ENCODE measurements at regions not wholly inside any gene's neighbourhood (a gene's known extent, or its start where the extent isn't known, plus 50 kb on each side); places are given as distances from the start of the nearest gene placed in this dataset.
"Not testable (repeated sequence)": the region's sequence is repeated elsewhere in the genome, so short reads cannot be mapped to it uniquely, and the experiment has no call there.

- DNase-seq (ENCODE audit: low read depth in 4 of 4, low spot score in 3 of 4) = no peak
These were observed 68.3 kb downstream of the DYRK2 start for GRCh38 chr12:67716817-67717216.

- DNase-seq (ENCODE audit: low read depth in 4 of 4, low spot score in 3 of 4) = not testable (repeated sequence)
These were observed 70.8 kb downstream of the DYRK2 start for GRCh38 chr12:67719303-67719702.

GRCh38 chr12:67720351-67720856 is 71.9 kb downstream of the DYRK2 start:
- no peak for DNase-seq (ENCODE audit: low read depth in 4 of 4, low spot score in 3 of 4)

DNA sequence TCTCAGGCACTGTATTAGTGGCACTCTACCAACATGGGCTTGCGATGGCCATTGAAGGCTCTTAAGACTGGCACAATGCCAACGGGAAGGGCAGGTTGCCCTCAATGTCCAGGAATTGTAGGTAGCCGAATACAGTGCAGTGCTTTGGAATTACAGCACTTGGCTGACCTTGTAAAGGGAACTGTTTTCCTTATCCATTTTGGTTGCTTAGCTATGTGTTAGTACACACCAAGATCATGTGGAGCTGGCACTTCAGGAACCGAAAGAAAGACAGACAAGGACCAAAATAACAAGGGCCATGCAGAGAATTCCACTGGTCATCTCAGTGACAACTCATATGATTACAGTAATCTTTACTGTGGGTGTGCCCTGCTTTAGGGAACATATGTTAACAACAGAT is 72.7 kb downstream of the DYRK2 start:
- no peak for DNase-seq (ENCODE audit: low read depth in 4 of 4, low spot score in 3 of 4)

- no peak for DNase-seq (ENCODE audit: low read depth in 4 of 4, low spot score in 3 of 4)
These were observed 73.8 kb downstream of the DYRK2 start for GRCh38 chr12:67722296-67722695.

- no peak for DNase-seq (ENCODE audit: low read depth in 4 of 4, low spot score in 3 of 4)
These were observed 78.3 kb downstream of the DYRK2 start for GRCh38 chr12:67726868-67727267.

GRCh38 chr12:67727702-67728666 is 79.4 kb downstream of the DYRK2 start:
- no peak for DNase-seq (ENCODE audit: low read depth in 4 of 4, low spot score in 3 of 4)

GRCh38 chr12:67732857-67733256 is 84.3 kb downstream of the DYRK2 start:
- DNase-seq (ENCODE audit: low read depth in 4 of 4, low spot score in 3 of 4) = no peak

DNA sequence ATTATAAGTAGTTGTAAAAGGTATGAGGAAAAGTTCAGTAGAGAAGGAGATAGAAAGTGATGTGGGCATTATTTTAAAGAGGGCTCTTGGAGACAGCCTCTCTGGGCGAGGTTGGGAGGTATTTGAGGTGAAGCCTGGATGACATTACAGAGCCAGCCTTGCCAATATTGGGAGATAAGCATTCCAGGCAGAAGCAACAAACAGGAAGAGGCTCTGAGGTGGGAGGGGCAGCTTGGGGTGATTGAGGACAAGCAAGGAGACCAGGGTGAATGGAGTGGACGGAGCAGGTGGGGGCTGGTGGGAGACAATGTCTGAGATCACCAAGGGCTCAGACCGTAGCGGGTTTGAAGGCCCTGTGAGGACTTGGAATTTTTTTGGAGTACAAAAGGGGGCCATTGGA is 87.3 kb downstream of the DYRK2 start:
- DNase-seq (ENCODE audit: low read depth in 4 of 4, low spot score in 3 of 4) = no peak

- no peak for DNase-seq (ENCODE audit: low read depth in 4 of 4, low spot score in 3 of 4)
These were observed 92.2 kb downstream of the DYRK2 start for GRCh38 chr12:67740711-67741110.

- DNase-seq (ENCODE audit: low read depth in 4 of 4, low spot score in 3 of 4) = no peak
These were observed 92.7 kb downstream of the DYRK2 start for GRCh38 chr12:67741270-67741669.

- no peak for DNase-seq (ENCODE audit: low read depth in 4 of 4, low spot score in 3 of 4)
These were observed 93.9 kb downstream of the DYRK2 start for GRCh38 chr12:67742461-67742860.

DNA sequence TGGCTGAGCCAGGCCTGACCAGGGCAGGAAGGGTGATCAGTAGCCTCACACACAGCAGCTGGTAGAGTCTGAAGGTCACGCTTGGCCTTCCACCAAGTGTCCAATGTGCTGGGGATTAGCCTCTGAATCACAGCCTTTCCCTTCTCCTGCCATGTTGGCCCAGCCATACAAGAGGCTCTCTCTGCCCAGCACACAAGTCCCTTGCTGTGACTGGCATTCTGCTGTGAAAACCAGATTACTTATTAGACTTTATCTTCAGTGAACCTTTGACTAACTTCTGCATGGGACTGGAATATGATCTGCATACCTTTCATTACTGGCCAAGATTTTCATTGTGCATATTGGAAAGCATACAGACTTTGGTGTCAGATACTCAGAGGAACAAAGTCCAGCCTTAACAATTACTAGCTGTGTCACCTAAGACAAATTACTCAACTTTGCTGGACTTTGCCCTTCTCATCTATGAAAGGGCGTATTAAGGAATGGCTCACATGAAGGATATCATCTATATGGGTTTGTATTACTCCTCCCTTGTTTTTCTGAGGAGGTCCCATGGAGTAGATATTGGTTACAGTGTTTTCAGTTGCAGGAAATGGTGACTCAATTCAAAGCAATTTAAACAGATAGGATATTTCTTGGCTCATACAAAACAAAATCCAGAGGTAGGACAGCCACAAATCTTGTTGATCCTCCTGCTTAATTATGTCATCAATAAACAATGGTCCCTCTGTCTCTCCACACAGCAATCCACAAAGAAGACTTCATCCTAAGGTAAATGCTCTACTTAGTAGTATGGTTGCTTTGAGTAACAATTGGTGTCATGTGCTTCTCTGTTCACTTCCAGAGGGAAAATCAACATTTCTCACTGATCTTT is 99.6 kb downstream of the DYRK2 start:
- DNase-seq (ENCODE audit: low read depth in 4 of 4, low spot score in 3 of 4) = no peak

DNA sequence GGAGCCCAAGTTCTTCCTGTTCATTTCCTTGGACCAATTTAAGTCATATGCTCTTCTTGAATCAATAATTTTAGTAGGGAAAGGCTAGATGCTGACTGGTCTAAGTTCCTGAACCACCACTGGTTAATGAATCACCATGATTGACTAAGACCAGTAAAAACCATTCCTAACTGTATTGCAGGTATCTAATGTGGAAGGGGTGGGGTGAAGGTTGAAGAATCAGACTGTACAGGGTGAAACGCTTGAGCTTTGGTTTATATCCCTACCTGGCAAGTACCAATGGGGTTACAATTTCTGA is 100.1 kb downstream of the DYRK2 start:
- no peak for DNase-seq (ENCODE audit: low read depth in 4 of 4, low spot score in 3 of 4)

- DNase-seq (ENCODE audit: low read depth in 4 of 4, low spot score in 3 of 4) = no peak
These were observed 102.1 kb downstream of the DYRK2 start for GRCh38 chr12:67750513-67751183.

DNA sequence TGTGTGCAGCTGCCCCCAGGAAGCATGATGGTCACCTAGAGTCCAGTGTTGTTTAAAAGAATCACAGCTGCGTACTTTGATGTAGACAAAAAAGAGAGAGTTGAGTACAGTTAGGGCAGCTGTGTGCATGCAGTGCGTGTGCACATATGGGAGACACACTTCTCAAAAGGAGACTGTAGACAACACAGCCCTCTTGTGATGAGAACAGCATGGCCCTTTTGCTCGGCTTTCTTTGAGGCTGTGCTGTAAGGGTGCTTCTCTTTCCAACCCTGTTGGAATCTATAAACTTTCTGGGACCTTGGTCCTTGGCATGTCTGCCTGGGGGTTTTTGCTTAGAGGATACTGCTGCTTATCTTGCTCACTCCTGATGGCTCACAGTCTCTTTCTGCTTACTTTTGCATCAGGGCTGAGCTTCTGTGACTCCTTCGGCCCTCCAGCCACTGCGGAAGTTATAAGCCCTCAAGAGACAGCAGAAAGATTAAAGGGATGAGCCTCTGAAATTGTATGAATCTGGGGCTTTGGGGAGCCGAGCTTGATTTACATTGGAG is 102.9 kb downstream of the DYRK2 start:
- DNase-seq (ENCODE audit: low read depth in 4 of 4, low spot score in 3 of 4) = no peak

GRCh38 chr12:67752226-67752732 is 103.7 kb downstream of the DYRK2 start:
- DNase-seq (ENCODE audit: low read depth in 4 of 4, low spot score in 3 of 4) = no peak

DNA sequence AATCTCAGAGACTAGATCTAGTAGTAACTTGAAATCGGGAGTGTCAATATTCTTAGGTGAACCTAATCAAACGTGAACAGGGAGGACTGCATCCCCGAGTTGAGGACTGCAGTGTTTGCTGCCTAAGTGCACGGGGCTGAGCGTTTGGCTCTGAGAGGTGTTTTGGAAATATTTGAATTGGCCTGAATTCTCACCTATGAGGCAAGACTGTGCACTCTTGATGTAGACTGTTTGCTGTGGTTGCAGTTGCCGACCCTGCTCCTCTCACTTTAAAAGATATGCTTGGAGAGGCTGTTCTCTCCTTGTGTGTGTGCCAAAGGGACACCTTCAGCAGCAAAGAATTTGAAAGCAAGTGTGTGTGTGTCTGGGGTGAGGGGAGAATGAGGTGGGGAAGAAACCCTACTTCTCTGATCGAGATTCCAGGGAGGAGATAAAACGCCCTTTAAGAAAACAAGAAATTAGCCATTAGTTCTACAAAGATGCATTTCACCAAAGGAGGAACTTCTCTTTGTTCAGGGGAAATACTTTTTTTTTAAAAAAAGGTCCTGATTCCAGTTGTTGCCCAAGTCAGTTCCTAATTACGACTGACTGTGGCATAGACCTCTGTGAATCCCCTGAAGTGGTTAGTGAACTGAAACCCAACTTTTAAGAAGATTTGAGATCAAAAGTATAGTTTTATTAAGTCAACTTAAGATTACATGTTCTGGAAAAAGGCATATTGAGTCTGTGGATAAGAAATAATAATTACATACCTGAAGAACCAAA is 106.6 kb downstream of the DYRK2 start:
- DNase-seq (ENCODE audit: low read depth in 4 of 4, low spot score in 3 of 4) = no peak

DNA sequence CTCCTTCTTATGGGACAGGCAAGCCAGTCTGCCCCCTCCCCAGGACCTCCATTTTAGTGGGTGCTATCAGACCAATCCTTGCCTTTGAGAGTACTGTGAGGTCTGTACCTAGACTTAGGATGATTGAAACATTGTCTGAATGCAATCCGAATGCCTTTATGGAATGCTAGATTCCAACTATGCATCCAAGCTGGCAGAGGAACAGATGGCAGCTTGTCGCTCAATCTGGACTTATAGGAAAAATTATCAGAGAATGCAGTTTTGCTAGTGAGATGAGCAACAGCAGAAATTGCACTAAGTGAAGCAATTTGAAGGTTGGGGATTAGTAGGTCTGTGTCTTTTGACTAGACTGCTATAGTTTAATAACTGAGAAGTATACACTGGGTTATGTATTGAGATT is 109.1 kb downstream of the DYRK2 start:
- DNase-seq (ENCODE audit: low read depth in 4 of 4, low spot score in 3 of 4) = no peak

GRCh38 chr12:67758119-67758518 is 109.6 kb downstream of the DYRK2 start:
- DNase-seq (ENCODE audit: low read depth in 4 of 4, low spot score in 3 of 4) = no peak
